ENCODE measurements at regions not wholly inside any gene's neighbourhood (a gene's known extent, or its start where the extent isn't known, plus 50 kb on each side); places are given as distances from the start of the nearest gene placed in this dataset.

DNA sequence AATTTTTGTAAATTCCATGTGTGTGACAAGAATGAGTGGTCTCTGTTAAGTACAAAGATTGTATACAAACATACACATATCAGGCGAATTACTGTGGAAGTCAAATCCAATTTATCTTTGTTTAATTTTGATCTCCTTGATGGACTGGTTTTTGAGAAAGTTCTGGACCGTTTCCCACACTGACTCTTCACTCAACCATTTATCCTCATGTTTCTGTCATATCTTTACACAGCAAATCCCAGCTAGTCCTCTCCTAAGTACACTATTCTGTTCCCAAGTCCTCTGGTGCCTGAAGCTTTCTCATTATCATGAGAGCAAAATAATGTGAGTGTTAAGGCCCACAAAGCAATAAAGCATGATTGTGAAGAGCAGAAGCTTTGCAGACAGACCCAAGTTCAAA, 189.9 kb downstream of the WNT5A start:
- Histone ChIP-seq H3K4me1 (ENCODE audit: control insufficient read depth, insufficient read depth, low read length, unreplicated experiment) (peaks cover 9% of the 10 kb centered on the region), H3K27me3 (ENCODE audit: insufficient read depth, low read length) (no peaks in the 10 kb centered on the region), H3K27ac (ENCODE audit: low read depth, low read length) (no peak overlapping the region), H3K79me2 (ENCODE audit: control insufficient read depth, insufficient read depth, low read length, unreplicated experiment) (no peaks in the 10 kb centered on the region), H2AFZ (ENCODE audit: low read length, unreplicated experiment) (no peak overlapping the region), H3K36me3 (ENCODE audit: insufficient read depth, low read length) (no peaks in the 10 kb centered on the region), H3K4me3 (ENCODE audit: low read depth, low read length) (no peak overlapping the region)

- Histone ChIP-seq H3K4me1 (ENCODE audit: control insufficient read depth, insufficient read depth, low read length, unreplicated experiment) (peaks cover 9% of the 10 kb centered on the region), H3K27ac (ENCODE audit: low read depth, low read length) (no peak overlapping the region), H3K36me3 (ENCODE audit: insufficient read depth, low read length) (no peaks in the 10 kb centered on the region), H3K4me3 (ENCODE audit: low read depth, low read length) (no peak overlapping the region), H3K79me2 (ENCODE audit: control insufficient read depth, insufficient read depth, low read length, unreplicated experiment) (no peaks in the 10 kb centered on the region), H3K27me3 (ENCODE audit: insufficient read depth, low read length) (no peaks in the 10 kb centered on the region), H2AFZ (ENCODE audit: low read length, unreplicated experiment) (no peak overlapping the region)
Observed at GRCh38 chr3:55296791-55297190, 190.3 kb downstream of the WNT5A start.

DNA sequence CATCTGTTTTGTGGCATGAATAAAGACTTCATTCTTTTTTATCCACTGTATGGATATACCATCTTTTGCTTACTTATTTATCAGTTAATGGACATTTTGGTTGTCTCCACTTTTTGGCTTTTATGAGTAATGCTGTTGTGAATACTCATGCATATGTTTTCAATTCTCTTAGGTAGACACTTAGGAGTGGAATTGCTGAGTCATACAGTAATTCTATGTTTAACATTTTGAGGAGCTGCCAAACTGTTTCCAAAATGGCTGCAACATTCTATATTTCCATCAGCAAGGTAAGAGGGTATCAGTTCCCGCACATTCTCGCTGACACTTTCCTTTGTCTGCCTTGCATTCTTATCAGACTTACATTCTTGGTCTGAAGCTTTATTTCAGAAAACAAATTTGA, 191.1 kb downstream of the WNT5A start:
- H3K27me3 ChIP-seq (ENCODE audit: insufficient read depth, low read length) = no peaks in the 10 kb centered on the region
- H3K4me1 ChIP-seq (ENCODE audit: control insufficient read depth, insufficient read depth, low read length, unreplicated experiment) = peaks cover 9% of the 10 kb centered on the region
- no peak overlapping the region for H3K27ac ChIP-seq (ENCODE audit: low read depth, low read length)
- no peak overlapping the region for H2AFZ ChIP-seq (ENCODE audit: low read length, unreplicated experiment)
- no peaks in the 10 kb centered on the region for H3K36me3 ChIP-seq (ENCODE audit: insufficient read depth, low read length)
- H3K4me3 ChIP-seq (ENCODE audit: low read depth, low read length) = no peak overlapping the region
- no peaks in the 10 kb centered on the region for H3K79me2 ChIP-seq (ENCODE audit: control insufficient read depth, insufficient read depth, low read length, unreplicated experiment)

DNA sequence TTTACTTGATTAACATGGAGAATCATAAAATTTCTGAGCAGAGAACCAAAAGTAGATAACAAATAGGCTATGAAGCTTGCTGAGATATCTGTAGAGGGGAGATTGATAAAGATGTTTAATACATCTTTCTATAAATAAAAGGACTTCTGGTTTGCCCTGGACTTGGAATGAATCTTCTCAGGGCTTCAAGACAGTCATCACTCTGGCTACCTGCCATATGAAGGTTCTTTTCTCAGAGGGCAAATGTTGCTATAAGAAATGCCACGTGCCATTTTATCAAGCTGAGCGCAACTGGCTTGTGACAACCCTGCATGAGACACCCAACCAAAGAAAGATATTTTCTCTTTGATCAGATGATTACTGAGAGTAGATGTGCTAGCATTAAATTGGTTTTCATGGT, 192.5 kb downstream of the WNT5A start:
- Histone ChIP-seq H2AFZ (ENCODE audit: low read length, unreplicated experiment) (no peak overlapping the region), H3K27me3 (ENCODE audit: insufficient read depth, low read length) (no peaks in the 10 kb centered on the region), H3K36me3 (ENCODE audit: insufficient read depth, low read length) (no peaks in the 10 kb centered on the region), H3K4me1 (ENCODE audit: control insufficient read depth, insufficient read depth, low read length, unreplicated experiment) (peaks cover 9% of the 10 kb centered on the region), H3K79me2 (ENCODE audit: control insufficient read depth, insufficient read depth, low read length, unreplicated experiment) (no peaks in the 10 kb centered on the region), H3K27ac (ENCODE audit: low read depth, low read length) (no peak overlapping the region), H3K4me3 (ENCODE audit: low read depth, low read length) (no peak overlapping the region)

GRCh38 chr3:55292360-55292759, 194.7 kb downstream of the WNT5A start:
- no peaks in the 10 kb centered on the region for H3K79me2 ChIP-seq (ENCODE audit: control insufficient read depth, insufficient read depth, low read length, unreplicated experiment)
- H2AFZ ChIP-seq (ENCODE audit: low read length, unreplicated experiment) = no peak overlapping the region
- no peaks in the 10 kb centered on the region for H3K27me3 ChIP-seq (ENCODE audit: insufficient read depth, low read length)
- H3K4me1 ChIP-seq (ENCODE audit: control insufficient read depth, insufficient read depth, low read length, unreplicated experiment) = peaks cover 9% of the 10 kb centered on the region
- no peak overlapping the region for H3K4me3 ChIP-seq (ENCODE audit: low read depth, low read length)
- no peaks in the 10 kb centered on the region for H3K36me3 ChIP-seq (ENCODE audit: insufficient read depth, low read length)
- no peak overlapping the region for H3K27ac ChIP-seq (ENCODE audit: low read depth, low read length)

DNA sequence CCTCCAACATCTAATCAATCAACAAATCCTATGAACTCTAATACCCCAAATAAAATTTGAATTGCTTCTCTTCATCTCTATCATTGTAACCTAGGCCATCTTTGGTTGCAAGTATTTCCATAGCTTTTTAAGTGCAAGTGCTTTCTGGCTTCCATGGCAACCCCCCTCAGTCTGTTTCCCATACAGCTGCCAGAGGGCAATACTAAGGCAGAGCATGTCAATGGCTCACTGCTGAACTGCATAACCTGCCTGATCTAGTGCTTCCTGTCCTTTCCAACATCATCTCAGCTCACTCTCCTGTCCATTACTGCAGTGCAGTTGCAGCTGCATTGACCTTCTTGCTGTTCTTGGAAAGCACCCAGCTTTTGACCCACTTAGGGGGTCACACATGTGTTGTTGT, 198.4 kb downstream of the WNT5A start:
- Histone ChIP-seq H3K27me3 (ENCODE audit: insufficient read depth, low read length) (no peaks in the 10 kb centered on the region), H2AFZ (ENCODE audit: low read length, unreplicated experiment) (no peak overlapping the region), H3K27ac (ENCODE audit: low read depth, low read length) (no peak overlapping the region), H3K4me1 (ENCODE audit: control insufficient read depth, insufficient read depth, low read length, unreplicated experiment) (no peaks in the 10 kb centered on the region), H3K4me3 (ENCODE audit: low read depth, low read length) (no peak overlapping the region), H3K79me2 (ENCODE audit: control insufficient read depth, insufficient read depth, low read length, unreplicated experiment) (no peaks in the 10 kb centered on the region), H3K36me3 (ENCODE audit: insufficient read depth, low read length) (no peaks in the 10 kb centered on the region)

DNA sequence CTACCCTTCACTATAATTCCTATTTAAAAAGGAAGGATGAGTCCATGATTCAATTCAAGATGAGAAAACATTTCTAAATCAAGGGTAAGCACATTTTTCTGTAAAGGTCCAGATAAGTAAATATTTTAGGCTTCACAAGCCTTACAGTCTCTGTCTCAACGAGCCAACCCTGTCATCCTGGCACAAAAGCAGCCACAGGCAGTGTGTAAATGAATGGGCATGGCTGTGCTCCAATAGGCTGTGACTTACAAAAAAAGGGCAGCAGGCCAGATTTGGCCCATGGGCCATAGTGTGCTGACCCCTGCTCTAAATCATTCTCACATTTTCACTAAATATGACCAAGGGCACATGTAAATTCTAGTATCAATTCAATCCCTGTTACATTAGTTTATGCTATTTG, 200.4 kb downstream of the WNT5A start:
- H2AFZ ChIP-seq (ENCODE audit: low read length, unreplicated experiment) = no peak overlapping the region
- no peaks in the 10 kb centered on the region for H3K4me1 ChIP-seq (ENCODE audit: control insufficient read depth, insufficient read depth, low read length, unreplicated experiment)
- no peaks in the 10 kb centered on the region for H3K79me2 ChIP-seq (ENCODE audit: control insufficient read depth, insufficient read depth, low read length, unreplicated experiment)
- H3K36me3 ChIP-seq (ENCODE audit: insufficient read depth, low read length) = no peaks in the 10 kb centered on the region
- no peaks in the 10 kb centered on the region for H3K27me3 ChIP-seq (ENCODE audit: insufficient read depth, low read length)
- H3K27ac ChIP-seq (ENCODE audit: low read depth, low read length) = no peak overlapping the region
- no peak overlapping the region for H3K4me3 ChIP-seq (ENCODE audit: low read depth, low read length)

DNA sequence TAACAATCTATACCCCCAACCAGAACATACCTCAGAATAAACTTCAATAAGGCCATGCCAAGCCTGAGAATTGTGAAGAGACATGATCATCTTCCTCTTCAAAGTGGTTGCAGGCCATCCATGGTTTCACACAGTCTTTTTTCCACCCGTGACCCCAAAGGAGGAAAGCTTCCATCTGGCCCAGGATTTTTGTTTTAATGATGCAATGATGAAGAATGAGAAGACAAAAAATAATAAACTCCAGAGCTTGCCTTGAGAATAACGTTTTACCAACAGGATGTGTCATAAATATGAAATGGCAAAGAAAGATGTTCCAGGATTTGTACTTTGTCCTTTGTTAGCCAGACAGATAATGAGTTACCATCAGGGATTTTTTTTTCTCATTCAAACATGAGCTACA, 201.9 kb downstream of the WNT5A start:
- Histone ChIP-seq H3K4me1 (ENCODE audit: control insufficient read depth, insufficient read depth, low read length, unreplicated experiment) (no peaks in the 10 kb centered on the region), H3K4me3 (ENCODE audit: low read depth, low read length) (no peak overlapping the region), H3K36me3 (ENCODE audit: insufficient read depth, low read length) (no peaks in the 10 kb centered on the region), H3K27me3 (ENCODE audit: insufficient read depth, low read length) (no peaks in the 10 kb centered on the region), H3K27ac (ENCODE audit: low read depth, low read length) (no peak overlapping the region), H2AFZ (ENCODE audit: low read length, unreplicated experiment) (no peak overlapping the region), H3K79me2 (ENCODE audit: control insufficient read depth, insufficient read depth, low read length, unreplicated experiment) (no peaks in the 10 kb centered on the region)

- Histone ChIP-seq H3K79me2 (ENCODE audit: control insufficient read depth, insufficient read depth, low read length, unreplicated experiment) (no peaks in the 10 kb centered on the region), H3K36me3 (ENCODE audit: insufficient read depth, low read length) (no peaks in the 10 kb centered on the region), H3K4me3 (ENCODE audit: low read depth, low read length) (no peak overlapping the region), H3K4me1 (ENCODE audit: control insufficient read depth, insufficient read depth, low read length, unreplicated experiment) (no peaks in the 10 kb centered on the region), H3K27me3 (ENCODE audit: insufficient read depth, low read length) (no peaks in the 10 kb centered on the region), H3K27ac (ENCODE audit: low read depth, low read length) (no peak overlapping the region), H2AFZ (ENCODE audit: low read length, unreplicated experiment) (no peak overlapping the region)
Observed at GRCh38 chr3:55283441-55283925, 203.6 kb downstream of the WNT5A start.

DNA sequence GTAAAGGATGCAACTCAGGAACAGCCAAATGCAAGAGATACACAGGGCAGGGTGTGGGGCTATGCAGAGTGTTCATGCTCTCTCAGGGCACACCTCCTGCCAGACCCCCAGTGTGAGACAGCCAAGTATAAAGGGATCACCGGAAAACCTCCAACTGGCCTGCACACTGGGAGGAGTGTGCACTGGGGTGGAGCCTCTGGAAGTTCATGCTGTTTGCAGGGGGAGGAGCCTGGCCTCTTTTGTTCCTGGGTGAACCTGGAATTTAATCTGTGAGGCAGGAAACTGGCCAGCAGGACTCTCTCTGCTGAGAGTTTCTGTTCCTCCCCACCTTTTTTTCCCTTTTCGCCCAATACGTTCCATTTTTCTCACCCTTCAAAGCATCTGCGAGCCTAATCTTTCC, 204.1 kb downstream of the WNT5A start:
- H3K27ac ChIP-seq (ENCODE audit: low read depth, low read length) = no peak overlapping the region
- H2AFZ ChIP-seq (ENCODE audit: low read length, unreplicated experiment) = no peak overlapping the region
- H3K36me3 ChIP-seq (ENCODE audit: insufficient read depth, low read length) = no peaks in the 10 kb centered on the region
- no peaks in the 10 kb centered on the region for H3K27me3 ChIP-seq (ENCODE audit: insufficient read depth, low read length)
- H3K4me1 ChIP-seq (ENCODE audit: control insufficient read depth, insufficient read depth, low read length, unreplicated experiment) = no peaks in the 10 kb centered on the region
- no peaks in the 10 kb centered on the region for H3K79me2 ChIP-seq (ENCODE audit: control insufficient read depth, insufficient read depth, low read length, unreplicated experiment)
- no peak overlapping the region for H3K4me3 ChIP-seq (ENCODE audit: low read depth, low read length)

DNA sequence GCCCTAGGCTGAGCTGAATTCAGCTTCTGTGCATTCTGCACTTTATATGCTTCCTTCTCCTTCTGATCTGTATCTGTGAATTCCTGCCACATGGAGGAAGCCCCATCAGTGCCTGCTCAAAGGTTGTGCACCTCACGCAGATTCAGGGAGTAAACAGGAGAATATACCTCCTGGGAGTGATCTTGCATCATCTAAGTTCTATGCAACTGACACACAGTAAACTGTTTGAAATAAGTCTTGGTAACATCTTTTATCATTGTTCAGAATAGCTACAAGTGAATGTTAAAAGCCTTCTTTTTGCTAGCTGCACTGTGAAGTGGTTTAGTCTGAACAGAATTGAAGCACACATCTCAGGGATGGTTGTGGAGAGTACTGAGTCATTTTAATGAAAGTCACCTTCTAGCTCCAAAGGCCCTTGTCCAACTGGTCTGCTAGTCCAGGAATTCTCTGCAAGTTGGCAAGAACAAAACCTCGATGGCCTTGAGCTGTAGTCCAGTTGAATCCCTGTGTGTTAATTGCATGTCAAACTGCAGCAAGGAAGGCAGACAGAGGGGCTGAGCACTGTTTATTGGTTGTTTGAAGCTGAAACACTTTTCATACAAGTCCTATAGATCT, 215.0 kb downstream of the WNT5A start:
- no peaks in the 10 kb centered on the region for H3K27me3 ChIP-seq (ENCODE audit: insufficient read depth, low read length)
- no peak overlapping the region for H3K27ac ChIP-seq (ENCODE audit: low read depth, low read length)
- no peaks in the 10 kb centered on the region for H3K4me1 ChIP-seq (ENCODE audit: control insufficient read depth, insufficient read depth, low read length, unreplicated experiment)
- H2AFZ ChIP-seq (ENCODE audit: low read length, unreplicated experiment) = no peak overlapping the region
- H3K36me3 ChIP-seq (ENCODE audit: insufficient read depth, low read length) = no peaks in the 10 kb centered on the region
- H3K4me3 ChIP-seq (ENCODE audit: low read depth, low read length) = no peak overlapping the region
- no peaks in the 10 kb centered on the region for H3K79me2 ChIP-seq (ENCODE audit: control insufficient read depth, insufficient read depth, low read length, unreplicated experiment)
